H1 (cell line): ENCODE measurements at regions not wholly inside any gene's neighbourhood (a gene's known extent, or its start where the extent isn't known, plus 50 kb on each side); places are given as distances from the start of the nearest gene placed in this dataset.

Experiments used
- CTCF ChIA-PET: fragments of 300-600 bp; sonication (Branson Sonifier 250); formaldehyde crosslinking; loops from one replicate; lab custom pipeline; 2021; ENCODE audit not compliant: partially characterized antibody; lab: Charles Lee
- POLR2A ChIA-PET: fragments of 300-600 bp; sonication (Branson Sonifier 250); formaldehyde crosslinking; loops from one replicate; lab custom pipeline; 2021; ENCODE audit warnings: inconsistent platforms; ENCODE audit not compliant: partially characterized antibody; lab: Charles Lee
- DNase-seq, 2 experiments: peaks; one replicate each; pipeline versions ENCODE4 v3.0.0 to v3.0.0-alpha.2; 2010 to 2022; ENCODE audit warnings: low spot score in 2 of 2, low read depth in 1 of 2, mixed read lengths in 1 of 2
- FAIRE-seq: peaks from 2 replicates; lab custom pipeline; 2011; peaks lifted over from hg19 to GRCh38; lab: Jason Lieb, UNC
- H2AFZ ChIP-seq: 2 replicates; pipeline ENCODE4 v1.8.1; 2012; ENCODE audit warnings: low read length, inconsistent platforms
- H2AK5ac ChIP-seq: 2 replicates; pipeline ENCODE4 v1.6.1; 2013; ENCODE audit warnings: low read depth, low read length
- H2BK120ac ChIP-seq: replicated peaks from 2 replicates; pipeline ENCODE3; 2013; ENCODE audit warnings: low read depth, low read length, inconsistent platforms
- H2BK12ac ChIP-seq: 2 replicates; pipeline ENCODE4 v1.6.1; 2013; ENCODE audit warnings: low read depth, low read length
- H2BK15ac ChIP-seq: 2 replicates; pipeline ENCODE4 v1.6.1; 2013; ENCODE audit warnings: low read length
- H2BK20ac ChIP-seq: 2 replicates; pipeline ENCODE4 v1.6.1; 2013; ENCODE audit warnings: low read length
- H2BK5ac ChIP-seq: 2 replicates; pipeline ENCODE4 v1.6.1; 2013; ENCODE audit warnings: low read depth, low read length
- H3K14ac ChIP-seq: 2 replicates; pipeline ENCODE4 v1.6.1; 2013; ENCODE audit warnings: inconsistent platforms; ENCODE audit not compliant: insufficient read length
- H3K18ac ChIP-seq: 2 replicates; pipeline ENCODE4 v1.6.1; 2013; ENCODE audit warnings: low read length; ENCODE audit errors: extremely low read depth
- H3K23ac ChIP-seq: 2 replicates; pipeline ENCODE4 v1.6.1; 2013; ENCODE audit warnings: inconsistent platforms; ENCODE audit not compliant: insufficient read length
- H3K23me2 ChIP-seq: 2 replicates; pipeline ENCODE4 v1.6.1; 2013; ENCODE audit warnings: low read depth, low read length
- H3K27ac ChIP-seq: 2 replicates; pipeline ENCODE4 v1.6.1; 2011; ENCODE audit warnings: low read depth, low read length, inconsistent platforms
- H3K27me3 ChIP-seq, 4 experiments: replicated peaks in 1 of 4; 1 replicate in 1 of 4; 2 replicates in 3 of 4; pipeline versions ENCODE4 v1.6.1 to v1.8.1; 2011 to 2013; ENCODE audit warnings: low read length in 3 of 4, mild to moderate bottlenecking in 3 of 4, inconsistent platforms in 2 of 4, mixed read lengths in 2 of 4, moderate library complexity in 1 of 4; ENCODE audit not compliant: control insufficient read depth in 3 of 4, insufficient read depth in 3 of 4; ENCODE audit errors: extremely low read depth in 1 of 4
- H3K36me3 ChIP-seq, 4 experiments: 2 replicates each; pipeline versions ENCODE4 v1.6.1 to v1.8.1; 2011 to 2013; ENCODE audit warnings: mild to moderate bottlenecking in 4 of 4, low read length in 3 of 4, moderate library complexity in 2 of 4, control low read depth in 1 of 4, inconsistent platforms in 1 of 4; ENCODE audit not compliant: insufficient read depth in 4 of 4, control insufficient read depth in 2 of 4
- H3K4ac ChIP-seq: replicated peaks from 2 replicates; pipeline ENCODE3; 2013; ENCODE audit warnings: low read length, low read depth, mixed read lengths, inconsistent platforms; ENCODE audit not compliant: insufficient read length
- H3K4me1 ChIP-seq, 4 experiments: replicated peaks in 1 of 4; 1 replicate in 1 of 4; 2 replicates in 3 of 4; pipeline versions ENCODE4 v1.6.1 to v1.8.1; 2011 to 2013; ENCODE audit warnings: low read length in 3 of 4, inconsistent platforms in 2 of 4, mixed read lengths in 1 of 4; ENCODE audit not compliant: insufficient read depth in 4 of 4, control insufficient read depth in 3 of 4
- H3K4me2 ChIP-seq, 2 experiments: 2 replicates each; pipeline versions ENCODE4 v1.6.1 to v1.8.1; 2011 to 2013; ENCODE audit warnings: low read depth in 2 of 2, low read length in 2 of 2, control low read depth in 1 of 2, inconsistent platforms in 1 of 2, mild to moderate bottlenecking in 1 of 2; ENCODE audit not compliant: insufficient read depth in 1 of 2
- H3K4me3 ChIP-seq, 4 experiments: fragments of 200-600, 300-600 bp in 1 of 4; sonication (generic), shearing (Covaris generic), sonication (Bioruptor Twin) in 1 of 4; 2 replicates each; pipeline versions ENCODE4 v1.5.1 to v1.8.1; 2011 to 2016; ENCODE audit warnings: low read length in 4 of 4, low read depth in 3 of 4, control low read depth in 2 of 4, inconsistent platforms in 2 of 4, mild to moderate bottlenecking in 2 of 4, mixed read lengths in 1 of 4, moderate library complexity in 1 of 4; ENCODE audit not compliant: insufficient read depth in 2 of 4; ENCODE audit errors: extremely low read depth in 1 of 4
- H3K56ac ChIP-seq: replicated peaks from 2 replicates; pipeline ENCODE3; 2013; ENCODE audit warnings: low read depth, mild to moderate bottlenecking, mixed read lengths, low read length, inconsistent platforms; ENCODE audit not compliant: insufficient read length
- H3K79me1 ChIP-seq: 2 replicates; pipeline ENCODE4 v1.6.1; 2013; ENCODE audit warnings: low read depth, low read length, control low read depth
- H3K79me2 ChIP-seq, 2 experiments: 2 replicates each; pipeline versions ENCODE4 v1.6.1 to v1.8.1; 2012 to 2013; ENCODE audit warnings: low read length in 2 of 2, mild to moderate bottlenecking in 2 of 2, inconsistent platforms in 1 of 2; ENCODE audit not compliant: insufficient read depth in 2 of 2, control insufficient read depth in 1 of 2
- H3K9ac ChIP-seq, 4 experiments: replicated peaks in 1 of 4; 1 replicate in 1 of 4; 2 replicates in 3 of 4; pipeline versions ENCODE4 v1.6.1 to v1.8.1; 2011 to 2013; ENCODE audit warnings: low read depth in 3 of 4, low read length in 3 of 4, control low read depth in 2 of 4, mild to moderate bottlenecking in 2 of 4, moderate library complexity in 2 of 4, inconsistent platforms in 1 of 4; ENCODE audit errors: extremely low read depth in 1 of 4
- H3K9me3 ChIP-seq, 2 experiments: 2 replicates each; pipeline versions ENCODE4 v1.6.1 to v1.8.1; 2012 to 2013; ENCODE audit warnings: mild to moderate bottlenecking in 2 of 2, moderate library complexity in 2 of 2, control low read depth in 1 of 2, inconsistent platforms in 1 of 2, low read depth in 1 of 2, low read length in 1 of 2, mixed read lengths in 1 of 2; ENCODE audit not compliant: insufficient read depth in 2 of 2
- H4K20me1 ChIP-seq, 2 experiments: replicated peaks in 1 of 2; 2 replicates each; pipeline versions ENCODE3 to v1.8.1; 2011 to 2013; ENCODE audit warnings: inconsistent platforms in 2 of 2, low read length in 2 of 2, mild to moderate bottlenecking in 1 of 2; ENCODE audit not compliant: insufficient read depth in 2 of 2, control insufficient read depth in 1 of 2
- H4K5ac ChIP-seq: 2 replicates; pipeline ENCODE4 v1.6.1; 2013; ENCODE audit warnings: low read length, low read depth, mixed read lengths, inconsistent platforms; ENCODE audit not compliant: insufficient read length
- H4K8ac ChIP-seq: 2 replicates; pipeline ENCODE4 v1.8.0; 2013; ENCODE audit warnings: mild to moderate bottlenecking, moderate library complexity, low read length, inconsistent platforms; ENCODE audit not compliant: insufficient read depth; ENCODE audit errors: extremely low read depth
- H4K91ac ChIP-seq: replicated peaks from 2 replicates; pipeline ENCODE3; 2013; ENCODE audit warnings: low read length, mixed read lengths, inconsistent platforms; ENCODE audit not compliant: insufficient read length
- CHD1 ChIP-seq: IDR thresholded peaks from 2 replicates; pipeline ENCODE4 v1.6.1; 2012; ENCODE audit warnings: low read depth, low read length, improper control_type of control experiment
- CTCF ChIP-seq, 3 experiments: IDR thresholded peaks; 1 replicate in 2 of 3; 2 replicates in 1 of 3; pipeline versions ENCODE4 v1.5.1 to v1.6.1; 2011; ENCODE audit warnings: low read length in 3 of 3, mild to moderate bottlenecking in 3 of 3, inconsistent platforms in 2 of 3, low read depth in 1 of 3, moderate library complexity in 1 of 3; ENCODE audit not compliant: insufficient read depth in 1 of 3; ENCODE audit errors: control extremely low read depth in 1 of 3
- EGR1 ChIP-seq: IDR thresholded peaks from 2 replicates; pipeline ENCODE4 v1.6.1; 2011; ENCODE audit warnings: low read depth, low read length, borderline replicate concordance
- GABPA ChIP-seq: IDR thresholded peaks from 2 replicates; pipeline ENCODE4 v1.6.1; 2011; ENCODE audit warnings: mild to moderate bottlenecking, low read length, moderate library complexity, borderline replicate concordance; ENCODE audit not compliant: insufficient read depth
- HDAC2 ChIP-seq, 2 experiments: fragments of 300-600 bp in 1 of 2; sonication (generic) in 1 of 2; IDR thresholded peaks; 2 replicates each; pipeline ENCODE4 v1.6.1; 2011 to 2012; ENCODE audit warnings: low read depth in 2 of 2, low read length in 2 of 2, mild to moderate bottlenecking in 2 of 2, moderate library complexity in 2 of 2, borderline replicate concordance in 1 of 2, inconsistent platforms in 1 of 2
- NRF1 ChIP-seq: IDR thresholded peaks from 2 replicates; pipeline ENCODE4 v1.6.1; 2011; ENCODE audit warnings: mild to moderate bottlenecking, low read depth, low read length, improper control_type of control experiment
- RXRA ChIP-seq: IDR thresholded peaks from 2 replicates; pipeline ENCODE4 v1.6.1; 2011; ENCODE audit warnings: low read depth, mild to moderate bottlenecking, low read length, moderate library complexity; ENCODE audit not compliant: insufficient read depth
- SIN3A ChIP-seq, 2 experiments: IDR thresholded peaks in 1 of 2; conservative IDR thresholded peaks in 1 of 2; 2 replicates each; pipeline ENCODE4 v1.6.1; 2011 to 2012; ENCODE audit warnings: low read length in 2 of 2, improper control_type of control experiment in 1 of 2, low read depth in 1 of 2, mild to moderate bottlenecking in 1 of 2
- SP1 ChIP-seq: IDR thresholded peaks from 2 replicates; pipeline ENCODE4 v1.6.1; 2011; ENCODE audit warnings: low read depth, low read length
- SP4 ChIP-seq: IDR thresholded peaks from 2 replicates; pipeline ENCODE4 v1.6.1; 2012; ENCODE audit warnings: low read length, inconsistent platforms
- TAF1 ChIP-seq: IDR thresholded peaks from 2 replicates; pipeline ENCODE4 v1.6.1; 2011; ENCODE audit warnings: mild to moderate bottlenecking, low read depth, low read length
- ZNF274 ChIP-seq: IDR thresholded peaks from 2 replicates; pipeline ENCODE4 v1.7.0; 2012; ENCODE audit warnings: low read length, borderline replicate concordance; ENCODE audit errors: extremely low read depth
- WGBS, 2 experiments: shearing (Covaris generic) in 1 of 2; methylation state at CpG; one replicate each; pipeline versions ENCODE4 v1.1.6 to v1.1.7; 2013 to 2015; ENCODE audit warnings: low lambda C conversion rate in 2 of 2, mixed read lengths in 2 of 2, inconsistent platforms in 1 of 2, low coverage in 1 of 2, missing lambda C conversion rate in 1 of 2; ENCODE audit not compliant: insufficient replicate concordance in 2 of 2, insufficient coverage in 1 of 2, insufficient read length in 1 of 2; ENCODE audit errors: extremely low coverage in 1 of 2, missing lambda C conversion rate in 1 of 2; 5-methylcytosine and 5-hydroxymethylcytosine counted together

DNA sequence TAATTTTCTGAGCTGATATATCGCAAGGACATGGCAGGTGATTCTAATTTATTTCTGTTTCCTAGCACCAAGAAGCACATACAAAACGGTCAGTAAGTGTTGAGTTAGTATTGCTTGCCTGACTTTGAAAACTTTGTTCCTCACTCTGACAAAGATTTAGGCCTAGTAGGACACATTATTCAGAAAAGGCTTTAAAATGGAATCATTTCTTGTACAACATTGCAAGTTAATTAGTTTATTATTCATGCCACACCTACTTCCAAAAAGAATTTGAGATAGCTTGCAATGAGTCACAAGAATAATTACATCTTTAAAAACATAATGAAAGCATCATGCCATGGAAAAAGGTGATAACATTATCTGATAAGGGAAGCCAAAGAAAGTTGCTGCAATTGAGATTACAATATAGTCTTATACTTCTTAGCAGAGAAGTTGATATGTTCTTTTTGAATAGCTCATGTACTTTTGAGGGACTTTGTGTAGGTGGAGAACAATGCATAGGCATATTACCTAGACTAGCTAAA is 474.2 kb downstream of the KLF5 start:
- Histone ChIP-seq H2BK15ac (no peak overlapping the region), H3K27ac (no peak overlapping the region), H3K27me3 (no peaks in the 10 kb centered on the region), H2AFZ (no peak overlapping the region), H3K9me3 (no peaks in the 10 kb centered on the region), H3K56ac (no peak overlapping the region), H2BK20ac (no peak overlapping the region), H3K36me3 (no peaks in the 10 kb centered on the region), H3K4ac (no peak overlapping the region), H3K23ac (no peak overlapping the region), H3K14ac (no peak overlapping the region), H4K20me1 (no peaks in the 10 kb centered on the region), H3K79me1 (no peaks in the 10 kb centered on the region), H3K4me1 (no peaks in the 10 kb centered on the region), H3K23me2 (no peaks in the 10 kb centered on the region), H3K4me2 (no peak overlapping the region), H2BK12ac (no peak overlapping the region), H3K18ac (no peak overlapping the region), H4K5ac (no peak overlapping the region), H4K8ac (no peak overlapping the region), H3K79me2 (no peaks in the 10 kb centered on the region), H2AK5ac (no peak overlapping the region), H2BK120ac (no peak overlapping the region), H3K4me3 (no peak overlapping the region), H2BK5ac (no peak overlapping the region), H3K9ac (no peak overlapping the region), H4K91ac (no peak overlapping the region)
- CTCF ChIA-PET = interaction anchor here (0.7 kb wide), 1 partner anchor 552 kb away, joined by 3 read pairs; no protein-coding TSS in a partner anchor
- POLR2A ChIA-PET = no interaction called here
- no peak for FAIRE-seq
- DNase-seq = no peak
- 88% methylated on average over 2 of the region's 2 CpGs; no CpG with 5 or more reads in 1 of the 2 experiments for WGBS, 2 experiments
- TF ChIP-seq CTCF (IDR thresholded peaks at IDR 0.05; ENCODE audit: control extremely low read depth in 1 of 3, insufficient read depth in 1 of 3, low read depth in 1 of 3, low read length in 3 of 3) (no peak), HDAC2 (IDR thresholded peaks at IDR 0.05; ENCODE audit: borderline replicate concordance in 1 of 2, low read depth in 2 of 2, low read length in 2 of 2) (no peak), SP4 (no peak), NRF1 (no peak), GABPA (no peak), ZNF274 (no peak), SIN3A (conservative IDR thresholded peaks at IDR 0.05 in 1 of 2, IDR thresholded peaks at IDR 0.05 in 1 of 2; ENCODE audit: low read depth in 1 of 2, low read length in 2 of 2) (no peak), TAF1 (no peak), CHD1 (no peak), SP1 (no peak), EGR1 (no peak), RXRA (no peak)
